Nephron (organoid): ENCODE measurements at regions not wholly inside any gene's neighbourhood (a gene's known extent, or its start where the extent isn't known, plus 50 kb on each side); places are given as distances from the start of the nearest gene placed in this dataset.
A peak's percentile ranks its signal among the peaks of the same experiment; 100 is the strongest.
"Not testable (repeated sequence)": the region's sequence is repeated elsewhere in the genome, so short reads cannot be mapped to it uniquely, and the experiment has no call there.

Experiments
- H3K27ac Mint-ChIP-seq, 3 experiments: 2 replicates each; pipeline ENCODE4 v1.8.0; 2020; ENCODE audit warnings: mixed read lengths in 3 of 3, mild to moderate bottlenecking in 2 of 3, moderate library complexity in 1 of 3
- H3K27me3 Mint-ChIP-seq: 2 replicates; pipeline ENCODE4 v1.8.0; 2021; ENCODE audit warnings: low read depth, mild to moderate bottlenecking, moderate library complexity, mixed read lengths
- H3K36me3 Mint-ChIP-seq: 2 replicates; pipeline ENCODE4 v1.8.0; 2020; ENCODE audit warnings: low read depth, mixed read lengths
- H3K4me1 Mint-ChIP-seq: 2 replicates; pipeline ENCODE4 v1.8.0; 2020; ENCODE audit warnings: mixed read lengths
- H3K4me3 Mint-ChIP-seq, 3 experiments: 2 replicates each; pipeline ENCODE4 v1.8.0; 2020; ENCODE audit warnings: mild to moderate bottlenecking in 3 of 3, mixed read lengths in 3 of 3, moderate library complexity in 2 of 3
- H3K9me3 Mint-ChIP-seq: 2 replicates; pipeline ENCODE4 v1.8.0; 2020; ENCODE audit warnings: mixed read lengths
- CTCF ChIP-seq, 3 experiments: fragments of 200-600 bp; sonication (generic); IDR thresholded peaks; one replicate each; pipeline ENCODE4 v1.5.0; 2021; ENCODE audit warnings: antibody characterized with exemption in 3 of 3; ENCODE audit not compliant: unreplicated experiment in 3 of 3

- Mint-ChIP-seq H3K4me3 (peak overlapping the region in 2 of 3 experiments; percentile 21 to 43), H3K36me3 (no peaks in the 10 kb centered on the region), H3K27ac (peak overlapping the region; percentile 3 to 75 (median 40)), H3K9me3 (peaks cover 9% of the 10 kb centered on the region), H3K27me3 (peaks cover 2% of the 10 kb centered on the region), H3K4me1 (peaks cover 20% of the 10 kb centered on the region)
- TF ChIP-seq CTCF (IDR thresholded peaks at IDR 0.05; ENCODE audit: unreplicated experiment in 3 of 3), result peak; percentile 40 to 52 (median 45)
Observed at GRCh38 chr1:115506924-115507589, 134.7 kb upstream of the VANGL1 start.

- peaks cover 20% of the 10 kb centered on the region for H3K4me1 Mint-ChIP-seq
- peak overlapping the region in 2 of 3 experiments; percentile 21 to 75 for H3K27ac Mint-ChIP-seq
- no peak for TF ChIP-seq CTCF (IDR thresholded peaks at IDR 0.05; ENCODE audit: unreplicated experiment in 3 of 3)
- H3K4me3 Mint-ChIP-seq, result peak overlapping the region; percentile 32 to 43 (median 37)
- no peaks in the 10 kb centered on the region for H3K36me3 Mint-ChIP-seq
- peaks cover 9% of the 10 kb centered on the region for H3K9me3 Mint-ChIP-seq
- peaks cover 4% of the 10 kb centered on the region for H3K27me3 Mint-ChIP-seq
Observed at GRCh38 chr1:115506518-115506917, 135.3 kb upstream of the VANGL1 start.

GRCh38 chr1:115505148-115505571 is 136.6 kb upstream of the VANGL1 start:
- Mint-ChIP-seq H3K36me3 (no peaks in the 10 kb centered on the region), H3K27ac (peak overlapping the region; percentile 69 to 88 (median 74)), H3K27me3 (peaks cover 4% of the 10 kb centered on the region), H3K4me3 (no peak overlapping the region), H3K4me1 (peaks cover 20% of the 10 kb centered on the region), H3K9me3 (peaks cover 9% of the 10 kb centered on the region)
- TF ChIP-seq CTCF (IDR thresholded peaks at IDR 0.05; ENCODE audit: unreplicated experiment in 3 of 3), result no peak

- not testable (repeated sequence) for H3K36me3 Mint-ChIP-seq, H3K9me3 Mint-ChIP-seq, H3K27me3 Mint-ChIP-seq, H3K4me3 Mint-ChIP-seq, H3K27ac Mint-ChIP-seq
- peaks cover 15% of the 10 kb centered on the region for H3K4me1 Mint-ChIP-seq
Observed at GRCh38 chr1:115502183-115502582, 139.6 kb upstream of the VANGL1 start.

GRCh38 chr1:115501476-115501875 is 140.3 kb upstream of the VANGL1 start:
- Mint-ChIP-seq H3K27ac (no peak overlapping the region), H3K27me3 (peaks cover 8% of the 10 kb centered on the region), H3K36me3 (no peaks in the 10 kb centered on the region), H3K9me3 (peaks cover 9% of the 10 kb centered on the region), H3K4me1 (peaks cover 12% of the 10 kb centered on the region), H3K4me3 (no peak overlapping the region)
- TF ChIP-seq CTCF (IDR thresholded peaks at IDR 0.05; ENCODE audit: unreplicated experiment in 3 of 3), result no peak

- Mint-ChIP-seq H3K27ac (no peak overlapping the region), H3K9me3 (peaks cover 5% of the 10 kb centered on the region)
Observed at GRCh38 chr1:115499253-115499652, 142.5 kb upstream of the VANGL1 start.

More at GRCh38 chr1:115499253-115499652, 142.5 kb upstream of the VANGL1 start:
- peaks cover 4% of the 10 kb centered on the region for H3K4me1 Mint-ChIP-seq
- H3K36me3 Mint-ChIP-seq, result no peaks in the 10 kb centered on the region
- H3K4me3 Mint-ChIP-seq, result no peak overlapping the region
- no peak for TF ChIP-seq CTCF (IDR thresholded peaks at IDR 0.05; ENCODE audit: unreplicated experiment in 3 of 3)
- H3K27me3 Mint-ChIP-seq, result peaks cover 8% of the 10 kb centered on the region
